ENCODE measurements at regions not wholly inside any gene's neighbourhood (a gene's known extent, or its start where the extent isn't known, plus 50 kb on each side); places are given as distances from the start of the nearest gene placed in this dataset.

- Mint-ChIP-seq H3K9me3 (no peaks in the 10 kb centered on the region), H3K27me3 (peaks cover 36% of the 10 kb centered on the region), H3K27ac (no peak overlapping the region), H3K4me1 (no peaks in the 10 kb centered on the region), H3K4me3 (no peak overlapping the region), H3K36me3 (no peaks in the 10 kb centered on the region)
- ATAC-seq = no peak
Measured at GRCh38 chr20:51202304-51202703, 179.4 kb upstream of the KCNG1 start.

GRCh38 chr20:51199920-51200319, 177.0 kb upstream of the KCNG1 start:
- no peaks in the 10 kb centered on the region for H3K4me1 Mint-ChIP-seq
- no peak overlapping the region for H3K4me3 Mint-ChIP-seq
- peaks cover 4% of the 10 kb centered on the region for H3K9me3 Mint-ChIP-seq
- H3K27me3 Mint-ChIP-seq = peaks cover 32% of the 10 kb centered on the region
- no peak for ATAC-seq
- H3K36me3 Mint-ChIP-seq = no peaks in the 10 kb centered on the region
- no peak overlapping the region for H3K27ac Mint-ChIP-seq

GRCh38 chr20:51198876-51199523, 176.1 kb upstream of the KCNG1 start:
- Mint-ChIP-seq H3K27ac (no peak overlapping the region), H3K36me3 (no peaks in the 10 kb centered on the region), H3K4me1 (no peaks in the 10 kb centered on the region), H3K4me3 (no peak overlapping the region), H3K9me3 (peaks cover 4% of the 10 kb centered on the region), H3K27me3 (peaks cover 32% of the 10 kb centered on the region)
- no peak for ATAC-seq

GRCh38 chr20:51198238-51198637, 175.3 kb upstream of the KCNG1 start:
- Mint-ChIP-seq H3K4me3 (no peak overlapping the region), H3K27ac (no peak overlapping the region), H3K9me3 (peaks cover 4% of the 10 kb centered on the region), H3K36me3 (no peaks in the 10 kb centered on the region), H3K27me3 (peaks cover 32% of the 10 kb centered on the region), H3K4me1 (no peaks in the 10 kb centered on the region)
- no peak for ATAC-seq

GRCh38 chr20:51196991-51197651, 174.2 kb upstream of the KCNG1 start:
- Mint-ChIP-seq H3K4me1 (no peaks in the 10 kb centered on the region), H3K4me3 (no peak overlapping the region), H3K9me3 (peaks cover 4% of the 10 kb centered on the region), H3K27ac (no peak overlapping the region), H3K36me3 (no peaks in the 10 kb centered on the region), H3K27me3 (peaks cover 32% of the 10 kb centered on the region)
- ATAC-seq = no peak

- Mint-ChIP-seq H3K27ac (no peak overlapping the region), H3K36me3 (no peaks in the 10 kb centered on the region), H3K9me3 (peaks cover 4% of the 10 kb centered on the region), H3K27me3 (peaks cover 28% of the 10 kb centered on the region), H3K4me1 (no peaks in the 10 kb centered on the region), H3K4me3 (no peak overlapping the region)
- no peak for ATAC-seq
Measured at GRCh38 chr20:51195990-51196389, 173.1 kb upstream of the KCNG1 start.

- no peak for ATAC-seq
- no peaks in the 10 kb centered on the region for H3K4me1 Mint-ChIP-seq
- no peaks in the 10 kb centered on the region for H3K36me3 Mint-ChIP-seq
- no peak overlapping the region for H3K4me3 Mint-ChIP-seq
- H3K27ac Mint-ChIP-seq = no peak overlapping the region
- H3K9me3 Mint-ChIP-seq = peaks cover 4% of the 10 kb centered on the region
- H3K27me3 Mint-ChIP-seq = peaks cover 24% of the 10 kb centered on the region
Measured at GRCh38 chr20:51195419-51195901, 172.6 kb upstream of the KCNG1 start.

- H3K36me3 Mint-ChIP-seq = no peaks in the 10 kb centered on the region
- H3K4me1 Mint-ChIP-seq = peaks cover 8% of the 10 kb centered on the region
- no peak overlapping the region for H3K27ac Mint-ChIP-seq
- H3K4me3 Mint-ChIP-seq = no peak overlapping the region
- no peak for ATAC-seq
- peaks cover 4% of the 10 kb centered on the region for H3K9me3 Mint-ChIP-seq
- peaks cover 35% of the 10 kb centered on the region for H3K27me3 Mint-ChIP-seq
Measured at GRCh38 chr20:51193066-51193772, 170.3 kb upstream of the KCNG1 start.

GRCh38 chr20:51190783-51191180, 167.9 kb upstream of the KCNG1 start:
- Mint-ChIP-seq H3K4me3 (no peak overlapping the region), H3K27ac (no peak overlapping the region), H3K36me3 (no peaks in the 10 kb centered on the region), H3K4me1 (peaks cover 8% of the 10 kb centered on the region), H3K9me3 (peaks cover 4% of the 10 kb centered on the region), H3K27me3 (peaks cover 42% of the 10 kb centered on the region)
- no peak for ATAC-seq

- Mint-ChIP-seq H3K4me1 (peaks cover 8% of the 10 kb centered on the region), H3K9me3 (peaks cover under 1% of the 10 kb centered on the region), H3K27me3 (peaks cover 35% of the 10 kb centered on the region), H3K27ac (no peak overlapping the region), H3K36me3 (no peaks in the 10 kb centered on the region), H3K4me3 (no peak overlapping the region)
- peak; percentile 56 for ATAC-seq
Measured at GRCh38 chr20:51189814-51190782, 167.2 kb upstream of the KCNG1 start.

GRCh38 chr20:51188941-51189340, 166.0 kb upstream of the KCNG1 start:
- no peaks in the 10 kb centered on the region for H3K9me3 Mint-ChIP-seq
- no peak for ATAC-seq
- peaks cover 8% of the 10 kb centered on the region for H3K4me1 Mint-ChIP-seq
- H3K27ac Mint-ChIP-seq = no peak overlapping the region
- H3K4me3 Mint-ChIP-seq = no peak overlapping the region
- peaks cover 34% of the 10 kb centered on the region for H3K27me3 Mint-ChIP-seq
- no peaks in the 10 kb centered on the region for H3K36me3 Mint-ChIP-seq

- no peak overlapping the region for H3K27ac Mint-ChIP-seq
- H3K9me3 Mint-ChIP-seq = no peaks in the 10 kb centered on the region
- no peaks in the 10 kb centered on the region for H3K36me3 Mint-ChIP-seq
- no peak for ATAC-seq
- peaks cover 34% of the 10 kb centered on the region for H3K27me3 Mint-ChIP-seq
- no peak overlapping the region for H3K4me3 Mint-ChIP-seq
- H3K4me1 Mint-ChIP-seq = peaks cover 8% of the 10 kb centered on the region
Measured at GRCh38 chr20:51187261-51187660, 164.4 kb upstream of the KCNG1 start.

GRCh38 chr20:51185861-51186260, 163.0 kb upstream of the KCNG1 start:
- peaks cover 8% of the 10 kb centered on the region for H3K4me1 Mint-ChIP-seq
- peaks cover 34% of the 10 kb centered on the region for H3K27me3 Mint-ChIP-seq
- no peaks in the 10 kb centered on the region for H3K36me3 Mint-ChIP-seq
- no peak overlapping the region for H3K27ac Mint-ChIP-seq
- no peaks in the 10 kb centered on the region for H3K9me3 Mint-ChIP-seq
- no peak for ATAC-seq
- no peak overlapping the region for H3K4me3 Mint-ChIP-seq

GRCh38 chr20:51185277-51185676, 162.4 kb upstream of the KCNG1 start:
- no peaks in the 10 kb centered on the region for H3K9me3 Mint-ChIP-seq
- no peak overlapping the region for H3K4me3 Mint-ChIP-seq
- H3K36me3 Mint-ChIP-seq = no peaks in the 10 kb centered on the region
- no peak overlapping the region for H3K27ac Mint-ChIP-seq
- no peak for ATAC-seq
- peaks cover 40% of the 10 kb centered on the region for H3K27me3 Mint-ChIP-seq
- H3K4me1 Mint-ChIP-seq = peaks cover 8% of the 10 kb centered on the region

- Mint-ChIP-seq H3K4me3 (no peak overlapping the region), H3K27me3 (peaks cover 44% of the 10 kb centered on the region), H3K36me3 (no peaks in the 10 kb centered on the region), H3K4me1 (no peaks in the 10 kb centered on the region), H3K27ac (no peak overlapping the region), H3K9me3 (no peaks in the 10 kb centered on the region)
- ATAC-seq = no peak
Measured at GRCh38 chr20:51184289-51184688, 161.4 kb upstream of the KCNG1 start.
